HEK293T (cell line): ENCODE measurements at regions not wholly inside any gene's neighbourhood (a gene's known extent, or its start where the extent isn't known, plus 50 kb on each side); places are given as distances from the start of the nearest gene placed in this dataset.
"Not testable (repeated sequence)": the region's sequence is repeated elsewhere in the genome, so short reads cannot be mapped to it uniquely, and the experiment has no call there.

Experiments used
- CTCF ChIA-PET: fragments of 350-600 bp; formaldehyde crosslinking; extraction: SDS; loops from one replicate; lab custom pipeline; 2021; ENCODE audit warnings: antibody characterized with exemption, inconsistent platforms; lab: Yijun Ruan, JAX
- POLR2A ChIA-PET: fragments of 350-600 bp; formaldehyde crosslinking; extraction: SDS; loops from one replicate; lab custom pipeline; 2020; ENCODE audit warnings: antibody characterized with exemption, inconsistent platforms; lab: Yijun Ruan, JAX
- DNase-seq: peaks from one replicate; pipeline ENCODE4 v3.0.0; 2012; ENCODE audit warnings: mixed read lengths; ENCODE audit errors: extremely low spot score
- ARNT ChIP-seq: fragments of 450-650 bp; IDR thresholded peaks from 2 replicates; pipeline ENCODE4 v1.6.1; 2017; ENCODE audit warnings: mild to moderate bottlenecking
- BHLHE40 ChIP-seq: fragments of 450-650 bp; IDR thresholded peaks from 2 replicates; pipeline ENCODE4 v1.6.1; 2016; ENCODE audit warnings: mild to moderate bottlenecking, moderate library complexity, borderline replicate concordance
- CTBP1 ChIP-seq: fragments of 450-650 bp; IDR thresholded peaks from 2 replicates; pipeline ENCODE4 v1.6.1; 2016; ENCODE audit warnings: borderline replicate concordance
- ELF4 ChIP-seq: fragments of 450-650 bp; IDR thresholded peaks from 2 replicates; pipeline ENCODE4 v1.6.1; 2017; ENCODE audit warnings: antibody characterized with exemption
- FOXA1 ChIP-seq: fragments of 450-650 bp; IDR thresholded peaks from 2 replicates; pipeline ENCODE4 v1.6.1; 2016; ENCODE audit warnings: mild to moderate bottlenecking
- FOXK2 ChIP-seq: fragments of 450-650 bp; IDR thresholded peaks from 2 replicates; pipeline ENCODE4 v1.6.1; 2016; ENCODE audit warnings: mild to moderate bottlenecking
- FOXM1 ChIP-seq: fragments of 450-650 bp; IDR thresholded peaks from 2 replicates; pipeline ENCODE4 v1.6.1; 2017; ENCODE audit warnings: mild to moderate bottlenecking, borderline replicate concordance
- HDGF ChIP-seq: fragments of 450-650 bp; IDR thresholded peaks from 2 replicates; pipeline ENCODE4 v1.6.1; 2017; ENCODE audit warnings: antibody characterized with exemption, borderline replicate concordance
- L3MBTL2 ChIP-seq: fragments of 450-650 bp; conservative IDR thresholded peaks from 2 replicates; pipeline ENCODE4 v1.6.1; 2016; ENCODE audit warnings: mild to moderate bottlenecking
- LEF1 ChIP-seq: fragments of 450-650 bp; IDR thresholded peaks from 2 replicates; pipeline ENCODE4 v1.6.1; 2017; ENCODE audit warnings: mild to moderate bottlenecking, borderline replicate concordance
- NFRKB ChIP-seq: fragments of 450-650 bp; IDR thresholded peaks from 2 replicates; pipeline ENCODE4 v1.6.1; 2016; ENCODE audit warnings: mild to moderate bottlenecking, moderate library complexity
- PKNOX1 ChIP-seq: fragments of 450-650 bp; IDR thresholded peaks from 2 replicates; pipeline ENCODE4 v1.6.1; 2016
- SP1 ChIP-seq: fragments of 450-650 bp; IDR thresholded peaks from 2 replicates; pipeline ENCODE4 v1.6.1; 2017
- SUZ12 ChIP-seq: fragments of 450-650 bp; IDR thresholded peaks from 2 replicates; pipeline ENCODE4 v1.6.1; 2016; ENCODE audit warnings: mild to moderate bottlenecking
- TARDBP ChIP-seq: fragments of 450-650 bp; IDR thresholded peaks from 2 replicates; pipeline ENCODE4 v1.6.1; 2016
- ZNF384 ChIP-seq: fragments of 450-650 bp; IDR thresholded peaks from 2 replicates; pipeline ENCODE4 v1.6.1; 2016

DNA sequence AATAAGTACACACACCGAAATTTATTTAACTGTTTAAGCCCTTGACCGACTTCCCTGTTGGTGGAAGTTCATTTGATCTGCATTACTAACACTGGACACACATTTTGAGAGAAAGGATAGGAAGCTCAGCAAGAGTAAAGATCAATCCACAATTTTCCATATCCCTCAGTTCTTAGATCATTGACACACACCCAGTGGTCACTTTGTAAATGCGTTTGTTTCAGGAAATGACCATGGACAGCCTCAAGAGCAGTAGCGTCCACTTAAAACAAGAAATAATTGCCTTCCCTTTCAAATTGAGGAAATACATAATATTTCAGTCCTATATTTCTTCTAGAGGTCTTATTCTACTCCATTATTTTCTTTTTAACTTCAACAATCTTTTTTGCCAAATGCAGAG, 511.5 kb upstream of the PTBP2 start:
- no peak for DNase-seq
- TF ChIP-seq CTBP1 (no peak), FOXA1 (no peak), NFRKB (no peak), SUZ12 (no peak), SP1 (no peak), BHLHE40 (no peak), LEF1 (no peak), L3MBTL2 (no peak), ZNF384 (no peak), ELF4 (no peak), HDGF (no peak), FOXK2 (no peak), PKNOX1 (no peak), TARDBP (no peak), ARNT (no peak), FOXM1 (no peak)
- CTCF ChIA-PET, result no interaction called here
- POLR2A ChIA-PET, result no interaction called here

DNA sequence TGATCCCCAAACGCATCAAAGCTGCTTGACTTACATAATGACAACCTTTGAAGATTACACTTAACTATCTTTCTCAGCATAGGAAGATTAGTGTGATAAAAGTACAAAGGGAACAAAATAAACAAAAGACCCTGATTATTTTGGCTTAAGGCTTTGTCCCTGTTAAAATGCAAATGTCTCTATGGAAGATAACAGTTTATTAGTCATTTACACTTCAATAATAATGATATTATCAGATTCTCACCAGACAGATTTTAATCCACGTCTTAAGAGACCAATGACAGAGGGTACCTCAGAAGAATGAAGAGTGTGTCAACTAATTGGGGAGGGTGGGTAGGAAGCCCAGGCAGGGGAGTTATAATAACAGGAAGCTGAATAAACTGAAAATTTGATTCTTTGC, 510.4 kb upstream of the PTBP2 start:
- DNase-seq, result no peak
- ChIA-PET POLR2A (no interaction called here), CTCF (no interaction called here)
- TF ChIP-seq FOXA1 (no peak), SP1 (no peak), ARNT (no peak), TARDBP (no peak), CTBP1 (no peak), SUZ12 (no peak), L3MBTL2 (no peak), HDGF (no peak), NFRKB (no peak), ELF4 (no peak), BHLHE40 (no peak)

- DNase-seq, result no peak
- CTCF ChIA-PET, result no interaction called here
- TF ChIP-seq BHLHE40 (no peak), ELF4 (no peak), ZNF384 (no peak), NFRKB (no peak), LEF1 (no peak), FOXM1 (no peak), PKNOX1 (no peak), CTBP1 (no peak), SUZ12 (no peak), SP1 (no peak)
- POLR2A ChIA-PET, result no interaction called here
Observed at GRCh38 chr1:96214982-96215381, 506.6 kb upstream of the PTBP2 start.

GRCh38 chr1:96220651-96221050, 500.9 kb upstream of the PTBP2 start:
- TF ChIP-seq SP1 (no peak), L3MBTL2 (no peak), SUZ12 (no peak), ARNT (no peak), CTBP1 (no peak), ELF4 (no peak), NFRKB (no peak), FOXK2 (no peak), PKNOX1 (no peak), FOXM1 (no peak), ZNF384 (no peak), LEF1 (no peak)
- ChIA-PET CTCF (no interaction called here), POLR2A (no interaction called here)
- DNase-seq, result no peak

- ChIA-PET CTCF (no interaction called here), POLR2A (no interaction called here)
- DNase-seq, result no peak
- TF ChIP-seq FOXA1, result no peak
- no peak for TF ChIP-seq SP1
- TF ChIP-seq ZNF384, result no peak
- TF ChIP-seq HDGF, result no peak
- TF ChIP-seq PKNOX1, result no peak
- no peak for TF ChIP-seq BHLHE40
- no peak for TF ChIP-seq NFRKB
- no peak for TF ChIP-seq SUZ12
- TF ChIP-seq ARNT, result no peak
- no peak for TF ChIP-seq FOXK2
Observed at GRCh38 chr1:96222701-96223100, 498.9 kb upstream of the PTBP2 start.

DNA sequence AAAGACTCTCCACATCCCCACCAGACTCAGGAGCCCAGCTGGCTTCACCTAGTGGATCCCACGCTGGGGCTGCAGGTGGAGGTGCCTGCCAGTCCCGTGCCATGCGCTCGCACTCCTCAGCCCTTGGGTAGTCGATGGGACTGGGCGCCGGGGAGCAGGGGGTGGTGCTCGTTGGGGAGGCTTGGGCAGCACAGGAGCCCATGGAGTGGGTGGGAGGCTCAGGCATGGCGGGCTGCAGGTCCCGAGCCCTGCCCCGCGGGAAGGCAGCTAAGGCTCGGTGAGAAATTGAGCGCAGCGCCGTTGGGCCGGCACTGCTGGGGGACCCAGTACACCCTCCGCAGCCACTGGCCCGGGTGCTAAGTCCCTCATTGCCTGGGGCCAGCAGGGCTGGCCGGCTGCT, 497.4 kb upstream of the PTBP2 start:
- POLR2A ChIA-PET, CTCF ChIA-PET, DNase-seq: not testable (repeated sequence)
